ENCODE measurements at regions not wholly inside any gene's neighbourhood (a gene's known extent, or its start where the extent isn't known, plus 50 kb on each side); places are given as distances from the start of the nearest gene placed in this dataset.

DNA sequence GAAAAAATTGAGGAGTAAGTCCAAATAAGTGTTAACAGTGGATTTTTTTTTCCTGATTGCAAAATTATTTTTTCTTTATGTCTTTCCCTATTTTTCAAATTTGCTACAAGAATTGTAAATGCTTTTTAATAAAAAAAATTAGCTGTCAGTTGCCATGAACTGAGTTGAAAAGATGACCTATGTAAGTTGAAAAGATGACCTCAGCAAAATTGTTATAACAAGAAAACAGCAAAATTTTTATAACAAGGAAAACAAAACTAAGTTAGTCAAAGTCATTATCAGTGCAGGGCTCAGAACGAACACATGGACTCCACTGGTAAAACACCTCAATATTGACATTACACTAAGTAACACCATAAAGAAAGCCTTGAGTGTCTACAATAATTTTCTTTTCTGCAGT lies 207.0 kb upstream of the HDDC2 start:
- Histone ChIP-seq H4K8ac (ENCODE audit: low read depth in 2 of 2, low read length in 2 of 2) (no peak overlapping the region), H2BK5ac (ENCODE audit: low read depth, low read length, poor library complexity, severe bottlenecking) (no peak overlapping the region), H3K23ac (ENCODE audit: low read depth, low read length) (no peak overlapping the region), H2BK20ac (ENCODE audit: low read depth, low read length) (no peak overlapping the region), H3K9me3 (ENCODE audit: control insufficient read depth, insufficient read depth, low read length) (no peaks in the 10 kb centered on the region), H3K9me1 (ENCODE audit: insufficient read depth, low read length) (no peaks in the 10 kb centered on the region), H3K4me1 (ENCODE audit: control insufficient read depth, insufficient read depth, low read length) (no peaks in the 10 kb centered on the region), H3K4me2 (ENCODE audit: low read depth, low read length) (no peak overlapping the region), H2AFZ (replicated peaks; ENCODE audit: low read length, poor library complexity) (no peak overlapping the region), H3K4me3 (ENCODE audit: insufficient read depth, low read depth, low read length) (no peak overlapping the region), H3K14ac (replicated peaks; ENCODE audit: low read depth, low read length) (no peak overlapping the region), H3K9ac (ENCODE audit: low read depth, low read length) (no peak overlapping the region), H4K20me1 (ENCODE audit: insufficient read depth, low read length) (no peaks in the 10 kb centered on the region), H3K56ac (ENCODE audit: extremely low read depth, insufficient read depth, low read length) (no peak overlapping the region), H3K27me3 (ENCODE audit: control insufficient read depth, insufficient read depth, low read length) (no peaks in the 10 kb centered on the region), H4K91ac (ENCODE audit: insufficient read depth, low read depth, low read length) (no peak overlapping the region), H3K27ac (ENCODE audit: insufficient read depth, low read length) (no peak overlapping the region), H3K36me3 (ENCODE audit: control insufficient read depth, insufficient read depth, low read length) (no peaks in the 10 kb centered on the region), H3K79me1 (ENCODE audit: low read depth in 1 of 2, low read length in 2 of 2) (no peaks in the 10 kb centered on the region), H2AK5ac (ENCODE audit: low read depth, low read length) (no peak overlapping the region), H2BK120ac (ENCODE audit: low read depth, low read length) (no peak overlapping the region), H4K5ac (ENCODE audit: low read depth, low read length) (no peak overlapping the region), H2AK9ac (replicated peaks; ENCODE audit: low read depth, low read length, poor library complexity) (no peak overlapping the region), H3K4ac (ENCODE audit: low read depth, low read length) (no peak overlapping the region), H2BK15ac (ENCODE audit: low read depth, low read length) (no peak overlapping the region), H3K18ac (ENCODE audit: low read depth, low read length) (no peak overlapping the region)
- ChIA-PET CTCF (no interaction called here), POLR2A (ENCODE audit: unreplicated experiment) (interaction anchor here (0.6 kb wide), 1 partner anchor 195 kb away, joined by 3 read pairs; no protein-coding TSS in a partner anchor)
- in situ Hi-C loops (cut with MboI; ENCODE audit: low sequenced_read_pairs) (no loop called here), dilution Hi-C loops (cut with HindIII; ENCODE audit: low sequenced_read_pairs, unreplicated experiment) (no loop called here), intact Hi-C loops (cut with micrococcal nuclease) (no loop called here)
- BruUV-seq (replicated peaks) = no TSS peak
- no CpG with 5 or more reads among the region's 1 CpG for WGBS, 2 experiments (ENCODE audit: extremely low coverage in 2 of 2, insufficient read length in 1 of 2)
- ATAC-seq (ENCODE audit: low read depth) (no peak), DNase-seq (no peak)
- peak; percentile 80 for TF ChIP-seq MAFK (IDR thresholded peaks at IDR 0.05; ENCODE audit: low read depth, low read length)
- no peak for TF ChIP-seq MAZ (IDR thresholded peaks at IDR 0.05; ENCODE audit: borderline replicate concordance, low read depth, low read length)
